Prostate gland (tissue), 2 donors: ENCODE measurements at regions not wholly inside any gene's neighbourhood (a gene's known extent, or its start where the extent isn't known, plus 50 kb on each side); places are given as distances from the start of the nearest gene placed in this dataset.

Experiments
- POLR2AphosphoS5 ChIP-seq: sonication (generic); formaldehyde crosslinking; IDR thresholded peaks from one replicate; pipeline ENCODE4 v1.6.1; 2017; ENCODE audit warnings: antibody characterized with exemption
- TF ChIP-seq, protein P1 (sequence below), 4 experiments: fragments of 200-600 bp in 2 of 4; fragments of 450-650 bp in 2 of 4; sonication (generic) in 2 of 4; IDR thresholded peaks; 1 replicate in 3 of 4; 2 replicates in 1 of 4; pipeline ENCODE4 v1.5.1; 2016 to 2019; ENCODE audit warnings: antibody characterized with exemption in 4 of 4, mild to moderate bottlenecking in 2 of 4, moderate library complexity in 2 of 4

- TF ChIP-seq POLR2AphosphoS5: no peak
- TF ChIP-seq, protein P1, sequence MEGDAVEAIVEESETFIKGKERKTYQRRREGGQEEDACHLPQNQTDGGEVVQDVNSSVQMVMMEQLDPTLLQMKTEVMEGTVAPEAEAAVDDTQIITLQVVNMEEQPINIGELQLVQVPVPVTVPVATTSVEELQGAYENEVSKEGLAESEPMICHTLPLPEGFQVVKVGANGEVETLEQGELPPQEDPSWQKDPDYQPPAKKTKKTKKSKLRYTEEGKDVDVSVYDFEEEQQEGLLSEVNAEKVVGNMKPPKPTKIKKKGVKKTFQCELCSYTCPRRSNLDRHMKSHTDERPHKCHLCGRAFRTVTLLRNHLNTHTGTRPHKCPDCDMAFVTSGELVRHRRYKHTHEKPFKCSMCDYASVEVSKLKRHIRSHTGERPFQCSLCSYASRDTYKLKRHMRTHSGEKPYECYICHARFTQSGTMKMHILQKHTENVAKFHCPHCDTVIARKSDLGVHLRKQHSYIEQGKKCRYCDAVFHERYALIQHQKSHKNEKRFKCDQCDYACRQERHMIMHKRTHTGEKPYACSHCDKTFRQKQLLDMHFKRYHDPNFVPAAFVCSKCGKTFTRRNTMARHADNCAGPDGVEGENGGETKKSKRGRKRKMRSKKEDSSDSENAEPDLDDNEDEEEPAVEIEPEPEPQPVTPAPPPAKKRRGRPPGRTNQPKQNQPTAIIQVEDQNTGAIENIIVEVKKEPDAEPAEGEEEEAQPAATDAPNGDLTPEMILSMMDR (IDR thresholded peaks at IDR 0.05): no peak
These were observed 561.7 kb upstream of the ALCAM start for GRCh38 chr3:104805042-104805441.
